Liver (tissue), 3 donors: ENCODE measurements at regions not wholly inside any gene's neighbourhood (a gene's known extent, or its start where the extent isn't known, plus 50 kb on each side); places are given as distances from the start of the nearest gene placed in this dataset.

ENCODE experiments used
- CTCF ChIP-seq: fragments of 150-350 bp; IDR thresholded peaks from 2 replicates; pipeline ENCODE4 v1.5.1; 2017; ENCODE audit warnings: improper control_type of control experiment, low read depth, low read length; ENCODE audit not compliant: missing input control
- GABPA ChIP-seq, 2 donors: IDR thresholded peaks in 1 of 2; conservative IDR thresholded peaks in 1 of 2; 2 replicates each; pipeline ENCODE4 v1.6.1; 2016; ENCODE audit warnings: antibody characterized with exemption in 2 of 2, mild to moderate bottlenecking in 1 of 2, moderate library complexity in 1 of 2
- MAX ChIP-seq: IDR thresholded peaks from 2 replicates; pipeline ENCODE4 v1.6.1; 2016; ENCODE audit warnings: antibody characterized with exemption
- REST ChIP-seq: IDR thresholded peaks from 2 replicates; pipeline ENCODE4 v1.6.1; 2016; ENCODE audit warnings: antibody characterized with exemption, mild to moderate bottlenecking
- SP1 ChIP-seq: IDR thresholded peaks from 2 replicates; pipeline ENCODE4 v1.6.1; 2018; ENCODE audit warnings: antibody characterized with exemption, mild to moderate bottlenecking
- TAF1 ChIP-seq: conservative IDR thresholded peaks from 2 replicates; pipeline ENCODE4 v1.6.1; 2016; ENCODE audit warnings: antibody characterized with exemption, mild to moderate bottlenecking
- ZBTB33 ChIP-seq: IDR thresholded peaks from 2 replicates; pipeline ENCODE4 v1.6.1; 2016; ENCODE audit warnings: antibody characterized with exemption
- donor health status: healthy.
- donor health status: healthy.

- no peak for TF ChIP-seq SP1
- no peak for TF ChIP-seq CTCF
- no peak for TF ChIP-seq REST
- no peak for TF ChIP-seq MAX
- TF ChIP-seq TAF1 = no peak
- no peak for TF ChIP-seq ZBTB33
- no peak for TF ChIP-seq GABPA (IDR thresholded peaks at IDR 0.05 in 1 of 2, conservative IDR thresholded peaks at IDR 0.05 in 1 of 2)
Measured at GRCh38 chr13:104737713-104738112, 1671.5 kb upstream of the SLC10A2 start.
